ENCODE measurements at regions not wholly inside any gene's neighbourhood (a gene's known extent, or its start where the extent isn't known, plus 50 kb on each side); places are given as distances from the start of the nearest gene placed in this dataset.

DNA sequence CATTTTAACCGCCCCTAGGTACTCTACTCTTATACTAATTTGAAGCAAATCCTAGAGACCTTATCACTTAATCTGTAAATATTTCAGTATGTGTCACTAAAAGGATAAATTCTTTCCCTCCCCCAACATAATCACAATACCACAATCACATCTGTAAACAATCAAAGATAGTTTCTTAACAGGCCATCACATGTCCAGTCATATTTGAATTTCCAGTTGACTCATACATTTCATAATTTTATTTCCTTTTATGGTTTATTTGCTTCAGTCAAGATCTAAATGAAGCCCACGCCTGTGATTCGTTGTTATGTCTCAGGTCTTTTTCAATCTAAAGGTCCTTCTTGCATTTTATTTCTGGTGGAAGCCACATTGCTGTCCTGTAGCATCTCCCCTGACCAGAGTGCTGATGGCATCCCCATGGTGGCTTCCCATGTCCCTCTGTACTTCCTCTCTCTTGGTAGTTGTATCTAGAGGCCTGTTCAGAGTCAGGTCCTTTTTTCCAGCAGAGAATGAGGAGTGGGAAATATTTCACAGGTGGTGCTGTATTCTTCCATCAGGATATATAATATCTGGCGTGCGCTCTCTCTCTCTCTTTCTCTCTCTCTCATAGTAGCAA lies 128.6 kb upstream of the SLC22A23 start:
- TF ChIP-seq, protein P1, sequence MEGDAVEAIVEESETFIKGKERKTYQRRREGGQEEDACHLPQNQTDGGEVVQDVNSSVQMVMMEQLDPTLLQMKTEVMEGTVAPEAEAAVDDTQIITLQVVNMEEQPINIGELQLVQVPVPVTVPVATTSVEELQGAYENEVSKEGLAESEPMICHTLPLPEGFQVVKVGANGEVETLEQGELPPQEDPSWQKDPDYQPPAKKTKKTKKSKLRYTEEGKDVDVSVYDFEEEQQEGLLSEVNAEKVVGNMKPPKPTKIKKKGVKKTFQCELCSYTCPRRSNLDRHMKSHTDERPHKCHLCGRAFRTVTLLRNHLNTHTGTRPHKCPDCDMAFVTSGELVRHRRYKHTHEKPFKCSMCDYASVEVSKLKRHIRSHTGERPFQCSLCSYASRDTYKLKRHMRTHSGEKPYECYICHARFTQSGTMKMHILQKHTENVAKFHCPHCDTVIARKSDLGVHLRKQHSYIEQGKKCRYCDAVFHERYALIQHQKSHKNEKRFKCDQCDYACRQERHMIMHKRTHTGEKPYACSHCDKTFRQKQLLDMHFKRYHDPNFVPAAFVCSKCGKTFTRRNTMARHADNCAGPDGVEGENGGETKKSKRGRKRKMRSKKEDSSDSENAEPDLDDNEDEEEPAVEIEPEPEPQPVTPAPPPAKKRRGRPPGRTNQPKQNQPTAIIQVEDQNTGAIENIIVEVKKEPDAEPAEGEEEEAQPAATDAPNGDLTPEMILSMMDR (IDR thresholded peaks at IDR 0.05) = no peak
- no peak for TF ChIP-seq POLR2AphosphoS5 (IDR thresholded peaks at IDR 0.05; ENCODE audit: low read depth, low read length)
- TF ChIP-seq, protein P2, sequence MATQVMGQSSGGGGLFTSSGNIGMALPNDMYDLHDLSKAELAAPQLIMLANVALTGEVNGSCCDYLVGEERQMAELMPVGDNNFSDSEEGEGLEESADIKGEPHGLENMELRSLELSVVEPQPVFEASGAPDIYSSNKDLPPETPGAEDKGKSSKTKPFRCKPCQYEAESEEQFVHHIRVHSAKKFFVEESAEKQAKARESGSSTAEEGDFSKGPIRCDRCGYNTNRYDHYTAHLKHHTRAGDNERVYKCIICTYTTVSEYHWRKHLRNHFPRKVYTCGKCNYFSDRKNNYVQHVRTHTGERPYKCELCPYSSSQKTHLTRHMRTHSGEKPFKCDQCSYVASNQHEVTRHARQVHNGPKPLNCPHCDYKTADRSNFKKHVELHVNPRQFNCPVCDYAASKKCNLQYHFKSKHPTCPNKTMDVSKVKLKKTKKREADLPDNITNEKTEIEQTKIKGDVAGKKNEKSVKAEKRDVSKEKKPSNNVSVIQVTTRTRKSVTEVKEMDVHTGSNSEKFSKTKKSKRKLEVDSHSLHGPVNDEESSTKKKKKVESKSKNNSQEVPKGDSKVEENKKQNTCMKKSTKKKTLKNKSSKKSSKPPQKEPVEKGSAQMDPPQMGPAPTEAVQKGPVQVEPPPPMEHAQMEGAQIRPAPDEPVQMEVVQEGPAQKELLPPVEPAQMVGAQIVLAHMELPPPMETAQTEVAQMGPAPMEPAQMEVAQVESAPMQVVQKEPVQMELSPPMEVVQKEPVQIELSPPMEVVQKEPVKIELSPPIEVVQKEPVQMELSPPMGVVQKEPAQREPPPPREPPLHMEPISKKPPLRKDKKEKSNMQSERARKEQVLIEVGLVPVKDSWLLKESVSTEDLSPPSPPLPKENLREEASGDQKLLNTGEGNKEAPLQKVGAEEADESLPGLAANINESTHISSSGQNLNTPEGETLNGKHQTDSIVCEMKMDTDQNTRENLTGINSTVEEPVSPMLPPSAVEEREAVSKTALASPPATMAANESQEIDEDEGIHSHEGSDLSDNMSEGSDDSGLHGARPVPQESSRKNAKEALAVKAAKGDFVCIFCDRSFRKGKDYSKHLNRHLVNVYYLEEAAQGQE (IDR thresholded peaks at IDR 0.05; ENCODE audit: insufficient read depth in 1 of 2, low read depth in 2 of 2, low read length in 1 of 2) = no peak
